ENCODE measurements at regions not wholly inside any gene's neighbourhood (a gene's known extent, or its start where the extent isn't known, plus 50 kb on each side); places are given as distances from the start of the nearest gene placed in this dataset.
"Not testable (repeated sequence)": the region's sequence is repeated elsewhere in the genome, so short reads cannot be mapped to it uniquely, and the experiment has no call there.

- no peaks in the 10 kb centered on the region for H3F3A ChIP-seq (ENCODE audit: control insufficient read depth, insufficient read depth)
- no peaks in the 10 kb centered on the region for H3K9me2 ChIP-seq (replicated peaks; ENCODE audit: control insufficient read depth, low read length)
- H3K27me3 ChIP-seq (ENCODE audit: control insufficient read depth, low read length): no peaks in the 10 kb centered on the region
- H3K4me1 ChIP-seq (ENCODE audit: control insufficient read depth, low read length): no peaks in the 10 kb centered on the region
- H3K4me2 ChIP-seq (ENCODE audit: low read length): no peak overlapping the region
- H4K20me1 ChIP-seq (ENCODE audit: control insufficient read depth, insufficient read depth, low read depth, low read length): no peaks in the 10 kb centered on the region
- no peaks in the 10 kb centered on the region for H3K79me2 ChIP-seq (ENCODE audit: control insufficient read depth, low read length)
- H3K4me3 ChIP-seq (ENCODE audit: low read length): no peak overlapping the region
- no peak overlapping the region for H3K27ac ChIP-seq (ENCODE audit: low read depth, low read length)
- no peaks in the 10 kb centered on the region for H3K9me3 ChIP-seq (ENCODE audit: control insufficient read depth, insufficient read depth, low read length)
- H3K36me3 ChIP-seq (ENCODE audit: control insufficient read depth, low read length): no peaks in the 10 kb centered on the region
- no peak for TF ChIP-seq EZH2phosphoT487 (IDR thresholded peaks at IDR 0.05; ENCODE audit: borderline replicate concordance, low read length)
- TF ChIP-seq CTCF (IDR thresholded peaks at IDR 0.05; ENCODE audit: low read depth, low read length, poor library complexity, severe bottlenecking): no peak
Observed at GRCh38 chr20:47897461-47897860, 112.2 kb upstream of the SULF2 start.

DNA sequence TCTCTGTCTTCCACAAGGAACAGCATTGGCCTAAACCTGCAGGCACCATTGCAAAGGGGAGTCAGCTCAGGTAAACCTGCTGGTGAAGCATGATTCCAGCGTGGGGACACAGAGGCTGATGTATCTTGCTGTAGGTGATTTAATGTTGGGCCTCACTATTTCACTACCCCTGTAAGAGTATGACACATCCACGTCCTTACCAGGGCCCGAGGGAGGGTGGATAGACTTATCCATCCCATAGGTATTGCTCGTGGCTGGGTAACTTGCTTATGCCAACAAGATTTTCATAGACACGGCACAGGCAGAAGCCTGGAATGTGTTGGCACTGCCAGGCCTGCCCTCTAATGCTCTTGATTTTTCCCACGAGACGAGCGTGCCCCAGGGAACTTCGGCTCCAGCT lies 107.4 kb upstream of the SULF2 start:
- H3K27me3 ChIP-seq (ENCODE audit: control insufficient read depth, low read length); H3F3A ChIP-seq (ENCODE audit: control insufficient read depth, insufficient read depth); H3K4me1 ChIP-seq (ENCODE audit: control insufficient read depth, low read length); H3K27ac ChIP-seq (ENCODE audit: low read depth, low read length); H3K9me3 ChIP-seq (ENCODE audit: control insufficient read depth, insufficient read depth, low read length); H3K79me2 ChIP-seq (ENCODE audit: control insufficient read depth, low read length); H3K9me2 ChIP-seq (replicated peaks; ENCODE audit: control insufficient read depth, low read length); H3K4me2 ChIP-seq (ENCODE audit: low read length); H3K36me3 ChIP-seq (ENCODE audit: control insufficient read depth, low read length); H4K20me1 ChIP-seq (ENCODE audit: control insufficient read depth, insufficient read depth, low read depth, low read length); H3K4me3 ChIP-seq (ENCODE audit: low read length): not testable (repeated sequence)

GRCh38 chr20:47890708-47891107 lies 105.4 kb upstream of the SULF2 start:
- not testable (repeated sequence) for H3K79me2 ChIP-seq (ENCODE audit: control insufficient read depth, low read length); H3K27ac ChIP-seq (ENCODE audit: low read depth, low read length); H4K20me1 ChIP-seq (ENCODE audit: control insufficient read depth, insufficient read depth, low read depth, low read length); H3K27me3 ChIP-seq (ENCODE audit: control insufficient read depth, low read length); H3F3A ChIP-seq (ENCODE audit: control insufficient read depth, insufficient read depth); H3K4me2 ChIP-seq (ENCODE audit: low read length); H3K9me2 ChIP-seq (replicated peaks; ENCODE audit: control insufficient read depth, low read length); H3K9me3 ChIP-seq (ENCODE audit: control insufficient read depth, insufficient read depth, low read length); H3K36me3 ChIP-seq (ENCODE audit: control insufficient read depth, low read length); H3K4me3 ChIP-seq (ENCODE audit: low read length); H3K4me1 ChIP-seq (ENCODE audit: control insufficient read depth, low read length)

GRCh38 chr20:47889751-47890150 lies 104.5 kb upstream of the SULF2 start:
- H3F3A ChIP-seq (ENCODE audit: control insufficient read depth, insufficient read depth); H4K20me1 ChIP-seq (ENCODE audit: control insufficient read depth, insufficient read depth, low read depth, low read length); H3K79me2 ChIP-seq (ENCODE audit: control insufficient read depth, low read length); H3K9me2 ChIP-seq (replicated peaks; ENCODE audit: control insufficient read depth, low read length); H3K4me3 ChIP-seq (ENCODE audit: low read length); H3K27ac ChIP-seq (ENCODE audit: low read depth, low read length); H3K4me1 ChIP-seq (ENCODE audit: control insufficient read depth, low read length); H3K36me3 ChIP-seq (ENCODE audit: control insufficient read depth, low read length); H3K27me3 ChIP-seq (ENCODE audit: control insufficient read depth, low read length); H3K9me3 ChIP-seq (ENCODE audit: control insufficient read depth, insufficient read depth, low read length); H3K4me2 ChIP-seq (ENCODE audit: low read length): not testable (repeated sequence)

GRCh38 chr20:47888351-47888750 lies 103.1 kb upstream of the SULF2 start:
- H3K27ac ChIP-seq (ENCODE audit: low read depth, low read length): no peak overlapping the region
- no peak for TF ChIP-seq EZH2phosphoT487 (IDR thresholded peaks at IDR 0.05; ENCODE audit: borderline replicate concordance, low read length)
- TF ChIP-seq CTCF (IDR thresholded peaks at IDR 0.05; ENCODE audit: low read depth, low read length, poor library complexity, severe bottlenecking): no peak
- H3K9me2 ChIP-seq (replicated peaks; ENCODE audit: control insufficient read depth, low read length): no peaks in the 10 kb centered on the region

More at GRCh38 chr20:47888351-47888750, 103.1 kb upstream of the SULF2 start:
- no peaks in the 10 kb centered on the region for H3K36me3 ChIP-seq (ENCODE audit: control insufficient read depth, low read length)
- no peaks in the 10 kb centered on the region for H3K9me3 ChIP-seq (ENCODE audit: control insufficient read depth, insufficient read depth, low read length)
- H3F3A ChIP-seq (ENCODE audit: control insufficient read depth, insufficient read depth): no peaks in the 10 kb centered on the region
- no peaks in the 10 kb centered on the region for H3K27me3 ChIP-seq (ENCODE audit: control insufficient read depth, low read length)
- H3K4me2 ChIP-seq (ENCODE audit: low read length): no peak overlapping the region
- no peaks in the 10 kb centered on the region for H4K20me1 ChIP-seq (ENCODE audit: control insufficient read depth, insufficient read depth, low read depth, low read length)
- H3K4me1 ChIP-seq (ENCODE audit: control insufficient read depth, low read length): no peaks in the 10 kb centered on the region
- H3K79me2 ChIP-seq (ENCODE audit: control insufficient read depth, low read length): no peaks in the 10 kb centered on the region
- no peak overlapping the region for H3K4me3 ChIP-seq (ENCODE audit: low read length)
